Liver (tissue), 8 donors: ENCODE measurements at regions not wholly inside any gene's neighbourhood (a gene's known extent, or its start where the extent isn't known, plus 50 kb on each side); places are given as distances from the start of the nearest gene placed in this dataset.

Experiments
- DNase-seq: peaks from one replicate; pipeline ENCODE4 v3.0.0-alpha.2; 2017; ENCODE audit warnings: low spot score
- H3K27ac ChIP-seq, 2 donors: one replicate each; pipeline ENCODE4 v1.7.0; 2013; ENCODE audit warnings: inconsistent platforms in 2 of 2, low read length in 2 of 2, control low read depth in 1 of 2, low read depth in 1 of 2, mild to moderate bottlenecking in 1 of 2
- H3K27me3 ChIP-seq, 4 donors: one replicate each; pipeline versions ENCODE4 v1.6.1 to v1.7.0; 2013; ENCODE audit warnings: low read length in 3 of 4, inconsistent platforms in 1 of 4, mild to moderate bottlenecking in 1 of 4, moderate library complexity in 1 of 4; ENCODE audit not compliant: control insufficient read depth in 4 of 4, insufficient read depth in 4 of 4
- H3K36me3 ChIP-seq, 4 donors: one replicate each; pipeline versions ENCODE4 v1.6.1 to v1.7.0; 2013; ENCODE audit warnings: low read length in 3 of 4, mild to moderate bottlenecking in 3 of 4, low read depth in 1 of 4, moderate library complexity in 1 of 4; ENCODE audit not compliant: control insufficient read depth in 4 of 4, insufficient read depth in 3 of 4
- H3K4me1 ChIP-seq, 4 donors: one replicate each; pipeline versions ENCODE4 v1.6.1 to v1.7.0; 2013; ENCODE audit warnings: low read length in 3 of 4, mild to moderate bottlenecking in 3 of 4, moderate library complexity in 1 of 4; ENCODE audit not compliant: control insufficient read depth in 4 of 4, insufficient read depth in 4 of 4
- H3K4me3 ChIP-seq, 3 donors: one replicate each; pipeline versions ENCODE4 v1.6.1 to v1.7.0; 2013; ENCODE audit warnings: low read length in 3 of 3, control low read depth in 1 of 3, low read depth in 1 of 3, mild to moderate bottlenecking in 1 of 3
- H3K9ac ChIP-seq, 2 donors: one replicate each; pipeline ENCODE4 v1.7.0; 2013; ENCODE audit warnings: low read length in 2 of 2, mild to moderate bottlenecking in 2 of 2, moderate library complexity in 2 of 2, control low read depth in 1 of 2, low read depth in 1 of 2
- H3K9me3 ChIP-seq, 4 donors: one replicate each; pipeline versions ENCODE4 v1.6.1 to v1.7.0; 2013; ENCODE audit warnings: low read length in 3 of 4; ENCODE audit not compliant: control insufficient read depth in 4 of 4
- CTCF ChIP-seq: fragments of 150-350 bp; IDR thresholded peaks from 2 replicates; pipeline ENCODE4 v1.5.1; 2017; ENCODE audit warnings: improper control_type of control experiment, low read depth, low read length; ENCODE audit not compliant: missing input control
- EGR1 ChIP-seq, 2 donors: IDR thresholded peaks; 2 replicates each; pipeline ENCODE4 v1.6.1; 2016 to 2018; ENCODE audit warnings: antibody characterized with exemption in 2 of 2, low read depth in 2 of 2
- FOXA1 ChIP-seq: IDR thresholded peaks from 2 replicates; pipeline ENCODE4 v1.6.1; 2016; ENCODE audit warnings: antibody characterized with exemption
- HNF4A ChIP-seq, 2 donors: conservative IDR thresholded peaks; 2 replicates each; pipeline ENCODE4 v1.6.1; 2016; ENCODE audit warnings: antibody characterized with exemption in 2 of 2, mild to moderate bottlenecking in 2 of 2
- JUND ChIP-seq, 2 donors: IDR thresholded peaks; 2 replicates each; pipeline ENCODE4 v1.6.1; 2016; ENCODE audit warnings: antibody characterized with exemption in 2 of 2
- MAX ChIP-seq: IDR thresholded peaks from 2 replicates; pipeline ENCODE4 v1.6.1; 2016; ENCODE audit warnings: antibody characterized with exemption
- NR2F2 ChIP-seq: IDR thresholded peaks from 2 replicates; pipeline ENCODE4 v1.6.1; 2016; ENCODE audit warnings: antibody characterized with exemption
- RAD21 ChIP-seq, 2 donors: IDR thresholded peaks; 2 replicates each; pipeline ENCODE4 v1.6.1; 2016; ENCODE audit warnings: antibody characterized with exemption in 2 of 2, mild to moderate bottlenecking in 2 of 2
- RXRA ChIP-seq, 2 donors: IDR thresholded peaks; 2 replicates each; pipeline ENCODE4 v1.6.1; 2017 to 2018; ENCODE audit warnings: antibody characterized with exemption in 2 of 2, mild to moderate bottlenecking in 1 of 2
- SP1 ChIP-seq: IDR thresholded peaks from 2 replicates; pipeline ENCODE4 v1.6.1; 2018; ENCODE audit warnings: antibody characterized with exemption, mild to moderate bottlenecking
- TAF1 ChIP-seq: conservative IDR thresholded peaks from 2 replicates; pipeline ENCODE4 v1.6.1; 2016; ENCODE audit warnings: antibody characterized with exemption, mild to moderate bottlenecking
- YY1 ChIP-seq: IDR thresholded peaks from 2 replicates; pipeline ENCODE4 v1.6.1; 2016; ENCODE audit warnings: antibody characterized with exemption, mild to moderate bottlenecking
- ZBTB33 ChIP-seq: IDR thresholded peaks from 2 replicates; pipeline ENCODE4 v1.6.1; 2016; ENCODE audit warnings: antibody characterized with exemption
- WGBS: extraction: QIAGEN DNeasy Blood & Tissue Kit; methylation state at CpG from one replicate; pipeline ENCODE4 v1.1.7; 2013; 5-methylcytosine and 5-hydroxymethylcytosine counted together
- TF ChIP-seq, protein P1 (sequence below): IDR thresholded peaks from 2 replicates; pipeline ENCODE4 v1.6.1; 2016; ENCODE audit warnings: antibody characterized with exemption, mild to moderate bottlenecking
- donor health status: healthy.
- donor health status: healthy.
- donor health status: healthy.
- donor health status: healthy.
- donor health status: healthy.

- Histone ChIP-seq H3K9me3 (no peaks in the 10 kb centered on the region), H3K4me3 (no peak overlapping the region), H3K27me3 (no peaks in the 10 kb centered on the region), H3K9ac (no peak overlapping the region), H3K4me1 (no peaks in the 10 kb centered on the region), H3K36me3 (no peaks in the 10 kb centered on the region), H3K27ac (no peak overlapping the region)
- DNase-seq: no peak
- 74% methylated on average over 1 of the region's 1 CpG for WGBS
- no peak for TF ChIP-seq FOXA1
- TF ChIP-seq, protein P1, sequence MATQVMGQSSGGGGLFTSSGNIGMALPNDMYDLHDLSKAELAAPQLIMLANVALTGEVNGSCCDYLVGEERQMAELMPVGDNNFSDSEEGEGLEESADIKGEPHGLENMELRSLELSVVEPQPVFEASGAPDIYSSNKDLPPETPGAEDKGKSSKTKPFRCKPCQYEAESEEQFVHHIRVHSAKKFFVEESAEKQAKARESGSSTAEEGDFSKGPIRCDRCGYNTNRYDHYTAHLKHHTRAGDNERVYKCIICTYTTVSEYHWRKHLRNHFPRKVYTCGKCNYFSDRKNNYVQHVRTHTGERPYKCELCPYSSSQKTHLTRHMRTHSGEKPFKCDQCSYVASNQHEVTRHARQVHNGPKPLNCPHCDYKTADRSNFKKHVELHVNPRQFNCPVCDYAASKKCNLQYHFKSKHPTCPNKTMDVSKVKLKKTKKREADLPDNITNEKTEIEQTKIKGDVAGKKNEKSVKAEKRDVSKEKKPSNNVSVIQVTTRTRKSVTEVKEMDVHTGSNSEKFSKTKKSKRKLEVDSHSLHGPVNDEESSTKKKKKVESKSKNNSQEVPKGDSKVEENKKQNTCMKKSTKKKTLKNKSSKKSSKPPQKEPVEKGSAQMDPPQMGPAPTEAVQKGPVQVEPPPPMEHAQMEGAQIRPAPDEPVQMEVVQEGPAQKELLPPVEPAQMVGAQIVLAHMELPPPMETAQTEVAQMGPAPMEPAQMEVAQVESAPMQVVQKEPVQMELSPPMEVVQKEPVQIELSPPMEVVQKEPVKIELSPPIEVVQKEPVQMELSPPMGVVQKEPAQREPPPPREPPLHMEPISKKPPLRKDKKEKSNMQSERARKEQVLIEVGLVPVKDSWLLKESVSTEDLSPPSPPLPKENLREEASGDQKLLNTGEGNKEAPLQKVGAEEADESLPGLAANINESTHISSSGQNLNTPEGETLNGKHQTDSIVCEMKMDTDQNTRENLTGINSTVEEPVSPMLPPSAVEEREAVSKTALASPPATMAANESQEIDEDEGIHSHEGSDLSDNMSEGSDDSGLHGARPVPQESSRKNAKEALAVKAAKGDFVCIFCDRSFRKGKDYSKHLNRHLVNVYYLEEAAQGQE: no peak
- no peak for TF ChIP-seq JUND (IDR thresholded peaks at IDR 0.05)
These were observed 1528.3 kb downstream of the RPA4 start for GRCh38 chrX:98412058-98412457.

GRCh38 chrX:98422536-98422935 lies 1538.8 kb downstream of the RPA4 start:
- DNase-seq: no peak
- TF ChIP-seq CTCF (no peak), EGR1 (IDR thresholded peaks at IDR 0.05; ENCODE audit: low read depth in 2 of 2) (no peak), NR2F2 (no peak), ZBTB33 (no peak), TAF1 (no peak), HNF4A (conservative IDR thresholded peaks at IDR 0.05) (no peak), MAX (no peak), SP1 (no peak), JUND (IDR thresholded peaks at IDR 0.05) (no peak), RXRA (IDR thresholded peaks at IDR 0.05) (no peak), RAD21 (IDR thresholded peaks at IDR 0.05) (no peak), YY1 (no peak)
- TF ChIP-seq, protein P1: no peak
- Histone ChIP-seq H3K4me3 (no peak overlapping the region), H3K9ac (no peak overlapping the region), H3K27ac (no peak overlapping the region), H3K27me3 (no peaks in the 10 kb centered on the region), H3K36me3 (no peaks in the 10 kb centered on the region), H3K9me3 (no peaks in the 10 kb centered on the region), H3K4me1 (no peaks in the 10 kb centered on the region)
